ENCODE measurements at regions not wholly inside any gene's neighbourhood (a gene's known extent, or its start where the extent isn't known, plus 50 kb on each side); places are given as distances from the start of the nearest gene placed in this dataset.

DNA sequence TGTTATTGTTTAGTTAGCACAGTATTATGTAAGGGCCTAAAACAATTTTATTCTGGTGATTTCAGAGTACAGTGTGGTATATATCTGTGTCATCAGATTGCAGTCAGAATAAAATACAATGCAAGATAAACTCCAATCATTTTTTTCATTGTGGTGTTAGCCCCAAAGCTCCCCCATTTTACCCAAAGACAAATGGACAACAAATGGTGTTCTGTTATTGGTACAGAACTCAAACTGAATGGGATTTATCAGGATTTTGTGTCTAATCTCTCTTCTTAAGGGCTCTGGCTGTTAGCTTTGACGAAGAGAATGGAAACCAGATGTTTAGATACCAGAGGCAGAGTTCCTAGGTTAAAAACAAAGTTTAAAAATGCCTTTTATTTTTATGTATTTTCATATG is 163.1 kb upstream of the USP25 start:
- TF ChIP-seq POLR2AphosphoS5 (IDR thresholded peaks at IDR 0.05; ENCODE audit: low read depth) (no peak), EZH2 (IDR thresholded peaks at IDR 0.05; ENCODE audit: low read depth, unreplicated experiment) (no peak), CREB1 (CRISPR knock-in tag; IDR thresholded peaks at IDR 0.05; ENCODE audit: low read depth) (no peak), EZH2phosphoT487 (IDR thresholded peaks at IDR 0.05; ENCODE audit: unreplicated experiment) (no peak), ZNF114 (CRISPR knock-in tag; IDR thresholded peaks at IDR 0.05) (no peak)
- TF ChIP-seq, protein P1, sequence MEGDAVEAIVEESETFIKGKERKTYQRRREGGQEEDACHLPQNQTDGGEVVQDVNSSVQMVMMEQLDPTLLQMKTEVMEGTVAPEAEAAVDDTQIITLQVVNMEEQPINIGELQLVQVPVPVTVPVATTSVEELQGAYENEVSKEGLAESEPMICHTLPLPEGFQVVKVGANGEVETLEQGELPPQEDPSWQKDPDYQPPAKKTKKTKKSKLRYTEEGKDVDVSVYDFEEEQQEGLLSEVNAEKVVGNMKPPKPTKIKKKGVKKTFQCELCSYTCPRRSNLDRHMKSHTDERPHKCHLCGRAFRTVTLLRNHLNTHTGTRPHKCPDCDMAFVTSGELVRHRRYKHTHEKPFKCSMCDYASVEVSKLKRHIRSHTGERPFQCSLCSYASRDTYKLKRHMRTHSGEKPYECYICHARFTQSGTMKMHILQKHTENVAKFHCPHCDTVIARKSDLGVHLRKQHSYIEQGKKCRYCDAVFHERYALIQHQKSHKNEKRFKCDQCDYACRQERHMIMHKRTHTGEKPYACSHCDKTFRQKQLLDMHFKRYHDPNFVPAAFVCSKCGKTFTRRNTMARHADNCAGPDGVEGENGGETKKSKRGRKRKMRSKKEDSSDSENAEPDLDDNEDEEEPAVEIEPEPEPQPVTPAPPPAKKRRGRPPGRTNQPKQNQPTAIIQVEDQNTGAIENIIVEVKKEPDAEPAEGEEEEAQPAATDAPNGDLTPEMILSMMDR (conservative IDR thresholded peaks at IDR 0.05; ENCODE audit: low read depth in 2 of 2) = no peak
- TF ChIP-seq, protein P2, sequence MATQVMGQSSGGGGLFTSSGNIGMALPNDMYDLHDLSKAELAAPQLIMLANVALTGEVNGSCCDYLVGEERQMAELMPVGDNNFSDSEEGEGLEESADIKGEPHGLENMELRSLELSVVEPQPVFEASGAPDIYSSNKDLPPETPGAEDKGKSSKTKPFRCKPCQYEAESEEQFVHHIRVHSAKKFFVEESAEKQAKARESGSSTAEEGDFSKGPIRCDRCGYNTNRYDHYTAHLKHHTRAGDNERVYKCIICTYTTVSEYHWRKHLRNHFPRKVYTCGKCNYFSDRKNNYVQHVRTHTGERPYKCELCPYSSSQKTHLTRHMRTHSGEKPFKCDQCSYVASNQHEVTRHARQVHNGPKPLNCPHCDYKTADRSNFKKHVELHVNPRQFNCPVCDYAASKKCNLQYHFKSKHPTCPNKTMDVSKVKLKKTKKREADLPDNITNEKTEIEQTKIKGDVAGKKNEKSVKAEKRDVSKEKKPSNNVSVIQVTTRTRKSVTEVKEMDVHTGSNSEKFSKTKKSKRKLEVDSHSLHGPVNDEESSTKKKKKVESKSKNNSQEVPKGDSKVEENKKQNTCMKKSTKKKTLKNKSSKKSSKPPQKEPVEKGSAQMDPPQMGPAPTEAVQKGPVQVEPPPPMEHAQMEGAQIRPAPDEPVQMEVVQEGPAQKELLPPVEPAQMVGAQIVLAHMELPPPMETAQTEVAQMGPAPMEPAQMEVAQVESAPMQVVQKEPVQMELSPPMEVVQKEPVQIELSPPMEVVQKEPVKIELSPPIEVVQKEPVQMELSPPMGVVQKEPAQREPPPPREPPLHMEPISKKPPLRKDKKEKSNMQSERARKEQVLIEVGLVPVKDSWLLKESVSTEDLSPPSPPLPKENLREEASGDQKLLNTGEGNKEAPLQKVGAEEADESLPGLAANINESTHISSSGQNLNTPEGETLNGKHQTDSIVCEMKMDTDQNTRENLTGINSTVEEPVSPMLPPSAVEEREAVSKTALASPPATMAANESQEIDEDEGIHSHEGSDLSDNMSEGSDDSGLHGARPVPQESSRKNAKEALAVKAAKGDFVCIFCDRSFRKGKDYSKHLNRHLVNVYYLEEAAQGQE (IDR thresholded peaks at IDR 0.05; ENCODE audit: unreplicated experiment) = no peak
- TF ChIP-seq, protein P3, sequence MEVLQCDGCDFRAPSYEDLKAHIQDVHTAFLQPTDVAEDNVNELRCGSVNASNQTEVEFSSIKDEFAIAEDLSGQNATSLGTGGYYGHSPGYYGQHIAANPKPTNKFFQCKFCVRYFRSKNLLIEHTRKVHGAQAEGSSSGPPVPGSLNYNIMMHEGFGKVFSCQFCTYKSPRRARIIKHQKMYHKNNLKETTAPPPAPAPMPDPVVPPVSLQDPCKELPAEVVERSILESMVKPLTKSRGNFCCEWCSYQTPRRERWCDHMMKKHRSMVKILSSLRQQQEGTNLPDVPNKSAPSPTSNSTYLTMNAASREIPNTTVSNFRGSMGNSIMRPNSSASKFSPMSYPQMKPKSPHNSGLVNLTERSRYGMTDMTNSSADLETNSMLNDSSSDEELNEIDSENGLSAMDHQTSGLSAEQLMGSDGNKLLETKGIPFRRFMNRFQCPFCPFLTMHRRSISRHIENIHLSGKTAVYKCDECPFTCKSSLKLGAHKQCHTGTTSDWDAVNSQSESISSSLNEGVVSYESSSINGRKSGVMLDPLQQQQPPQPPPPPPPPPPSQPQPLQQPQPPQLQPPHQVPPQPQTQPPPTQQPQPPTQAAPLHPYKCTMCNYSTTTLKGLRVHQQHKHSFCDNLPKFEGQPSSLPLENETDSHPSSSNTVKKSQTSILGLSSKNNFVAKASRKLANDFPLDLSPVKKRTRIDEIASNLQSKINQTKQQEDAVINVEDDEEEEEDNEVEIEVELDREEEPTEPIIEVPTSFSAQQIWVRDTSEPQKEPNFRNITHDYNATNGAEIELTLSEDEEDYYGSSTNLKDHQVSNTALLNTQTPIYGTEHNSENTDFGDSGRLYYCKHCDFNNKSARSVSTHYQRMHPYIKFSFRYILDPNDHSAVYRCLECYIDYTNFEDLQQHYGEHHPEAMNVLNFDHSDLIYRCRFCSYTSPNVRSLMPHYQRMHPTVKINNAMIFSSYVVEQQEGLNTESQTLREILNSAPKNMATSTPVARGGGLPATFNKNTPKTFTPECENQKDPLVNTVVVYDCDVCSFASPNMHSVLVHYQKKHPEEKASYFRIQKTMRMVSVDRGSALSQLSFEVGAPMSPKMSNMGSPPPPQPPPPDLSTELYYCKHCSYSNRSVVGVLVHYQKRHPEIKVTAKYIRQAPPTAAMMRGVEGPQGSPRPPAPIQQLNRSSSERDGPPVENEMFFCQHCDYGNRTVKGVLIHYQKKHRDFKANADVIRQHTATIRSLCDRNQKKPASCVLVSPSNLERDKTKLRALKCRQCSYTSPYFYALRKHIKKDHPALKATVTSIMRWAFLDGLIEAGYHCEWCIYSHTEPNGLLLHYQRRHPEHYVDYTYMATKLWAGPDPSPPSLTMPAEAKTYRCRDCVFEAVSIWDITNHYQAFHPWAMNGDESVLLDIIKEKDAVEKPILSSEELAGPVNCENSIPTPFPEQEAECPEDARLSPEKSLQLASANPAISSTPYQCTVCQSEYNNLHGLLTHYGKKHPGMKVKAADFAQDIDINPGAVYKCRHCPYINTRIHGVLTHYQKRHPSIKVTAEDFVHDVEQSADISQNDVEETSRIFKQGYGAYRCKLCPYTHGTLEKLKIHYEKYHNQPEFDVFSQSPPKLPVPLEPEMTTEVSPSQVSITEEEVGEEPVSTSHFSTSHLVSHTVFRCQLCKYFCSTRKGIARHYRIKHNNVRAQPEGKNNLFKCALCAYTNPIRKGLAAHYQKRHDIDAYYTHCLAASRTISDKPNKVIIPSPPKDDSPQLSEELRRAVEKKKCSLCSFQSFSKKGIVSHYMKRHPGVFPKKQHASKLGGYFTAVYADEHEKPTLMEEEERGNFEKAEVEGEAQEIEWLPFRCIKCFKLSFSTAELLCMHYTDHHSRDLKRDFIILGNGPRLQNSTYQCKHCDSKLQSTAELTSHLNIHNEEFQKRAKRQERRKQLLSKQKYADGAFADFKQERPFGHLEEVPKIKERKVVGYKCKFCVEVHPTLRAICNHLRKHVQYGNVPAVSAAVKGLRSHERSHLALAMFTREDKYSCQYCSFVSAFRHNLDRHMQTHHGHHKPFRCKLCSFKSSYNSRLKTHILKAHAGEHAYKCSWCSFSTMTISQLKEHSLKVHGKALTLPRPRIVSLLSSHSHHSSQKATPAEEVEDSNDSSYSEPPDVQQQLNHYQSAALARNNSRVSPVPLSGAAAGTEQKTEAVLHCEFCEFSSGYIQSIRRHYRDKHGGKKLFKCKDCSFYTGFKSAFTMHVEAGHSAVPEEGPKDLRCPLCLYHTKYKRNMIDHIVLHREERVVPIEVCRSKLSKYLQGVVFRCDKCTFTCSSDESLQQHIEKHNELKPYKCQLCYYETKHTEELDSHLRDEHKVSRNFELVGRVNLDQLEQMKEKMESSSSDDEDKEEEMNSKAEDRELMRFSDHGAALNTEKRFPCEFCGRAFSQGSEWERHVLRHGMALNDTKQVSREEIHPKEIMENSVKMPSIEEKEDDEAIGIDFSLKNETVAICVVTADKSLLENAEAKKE (CRISPR knock-in tag; IDR thresholded peaks at IDR 0.05) = no peak

All from GM23338 (cell line).